HG03575 (cell line): ENCODE measurements at regions not wholly inside any gene's neighbourhood (a gene's known extent, or its start where the extent isn't known, plus 50 kb on each side); places are given as distances from the start of the nearest gene placed in this dataset.
"Not testable (repeated sequence)": the region's sequence is repeated elsewhere in the genome, so short reads cannot be mapped to it uniquely, and the experiment has no call there.

Source experiments
- ATAC-seq: cut with Tn5 transposase; IDR thresholded peaks from one replicate; pipeline ENCODE4 v1.9.1; 2021; ENCODE audit not compliant: unreplicated experiment, insufficient number of reproducible peaks, low FRiP score; ENCODE audit errors: extremely low read depth

GRCh38 chr3:56932866-56933265 lies 127.6 kb upstream of the SPATA12 start:
- no peak for ATAC-seq

DNA sequence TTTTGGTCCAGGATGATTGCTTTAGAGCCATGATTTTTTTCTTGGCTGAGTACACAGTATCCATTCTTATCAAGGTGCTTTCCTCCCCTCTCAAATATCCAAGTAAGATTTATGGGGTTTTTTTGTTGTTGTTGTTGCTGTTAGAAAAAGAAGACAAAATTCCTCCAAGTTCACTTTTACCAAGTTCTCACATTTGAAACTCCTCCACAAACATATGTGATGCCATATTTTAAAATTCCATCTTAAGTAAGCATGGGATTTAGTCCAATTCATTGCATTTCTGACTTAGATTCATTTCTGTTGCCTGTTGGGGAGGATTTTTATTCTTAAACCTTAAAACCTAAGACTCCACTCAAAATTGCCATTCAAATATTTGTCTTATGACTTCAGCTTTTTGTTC lies 128.6 kb upstream of the SPATA12 start:
- ATAC-seq: no peak

- ATAC-seq: no peak
These were observed 129.0 kb upstream of the ARHGEF3 start for GRCh38 chr3:56930706-56931105.

DNA sequence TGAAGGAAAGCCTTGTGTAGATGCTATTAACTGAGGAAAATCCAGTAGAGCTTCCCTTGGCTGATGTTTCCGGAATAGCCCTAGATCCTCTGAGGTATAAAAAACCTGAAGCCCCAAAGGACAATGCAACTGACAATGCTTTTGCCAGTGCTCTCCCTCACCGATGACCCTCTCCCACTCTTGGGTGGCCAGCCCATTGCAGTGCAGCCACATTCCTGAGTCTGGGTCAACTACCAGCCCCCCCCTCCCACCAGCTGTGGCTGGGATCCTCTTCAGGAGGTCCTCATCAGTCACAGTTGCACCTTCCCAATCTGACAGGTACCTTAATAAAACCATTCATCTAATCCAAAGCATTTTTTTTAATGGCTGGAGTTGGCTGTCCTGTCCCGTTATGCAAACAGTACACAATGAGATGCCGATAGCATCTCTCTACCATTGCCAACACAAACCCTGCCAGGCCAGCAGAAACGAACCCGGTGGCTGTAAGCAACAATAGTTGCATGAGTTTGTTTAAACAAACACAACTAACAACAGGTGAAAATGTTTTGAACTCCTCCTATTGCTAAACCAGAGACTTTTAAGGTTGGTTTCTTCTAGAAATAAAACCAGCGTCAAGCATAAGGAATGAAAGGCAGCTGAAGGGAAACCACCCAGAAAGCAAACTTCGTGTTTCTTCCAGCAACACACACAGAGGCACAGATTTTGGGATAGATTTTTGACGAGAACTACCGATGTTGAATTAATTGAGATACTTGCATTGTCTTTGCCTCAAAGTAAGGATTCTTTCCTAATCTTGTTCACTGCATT lies 128.3 kb upstream of the ARHGEF3 start:
- no peak for ATAC-seq

- no peak for ATAC-seq
These were observed 126.8 kb upstream of the ARHGEF3 start for GRCh38 chr3:56928379-56929068.

- no peak for ATAC-seq
These were observed 126.1 kb upstream of the ARHGEF3 start for GRCh38 chr3:56927855-56928254.

- no peak for ATAC-seq
These were observed 125.2 kb upstream of the ARHGEF3 start for GRCh38 chr3:56926947-56927282.

GRCh38 chr3:56926243-56926946 lies 124.6 kb upstream of the ARHGEF3 start:
- no peak for ATAC-seq

DNA sequence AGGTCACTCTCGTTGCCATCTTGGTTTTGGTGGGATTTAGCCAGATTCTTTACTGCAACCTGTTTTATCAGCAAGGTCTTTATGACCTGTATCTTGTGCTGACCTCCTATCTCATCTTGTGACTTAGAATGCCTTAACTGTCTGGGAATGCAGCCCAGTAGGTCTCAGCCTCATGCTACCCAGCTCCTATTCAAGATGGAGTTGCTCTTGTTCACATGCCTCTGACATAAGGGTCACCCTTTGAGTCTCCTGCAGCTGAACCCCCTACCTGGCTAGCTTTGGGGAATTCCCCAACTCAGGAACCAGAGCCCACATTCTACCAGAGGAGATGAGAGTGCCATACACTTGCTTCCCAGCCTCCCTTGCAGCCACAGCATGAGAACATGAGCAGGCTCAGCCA lies 123.0 kb upstream of the ARHGEF3 start:
- not testable (repeated sequence) for ATAC-seq

GRCh38 chr3:56923526-56924224 lies 121.9 kb upstream of the ARHGEF3 start:
- no peak for ATAC-seq

DNA sequence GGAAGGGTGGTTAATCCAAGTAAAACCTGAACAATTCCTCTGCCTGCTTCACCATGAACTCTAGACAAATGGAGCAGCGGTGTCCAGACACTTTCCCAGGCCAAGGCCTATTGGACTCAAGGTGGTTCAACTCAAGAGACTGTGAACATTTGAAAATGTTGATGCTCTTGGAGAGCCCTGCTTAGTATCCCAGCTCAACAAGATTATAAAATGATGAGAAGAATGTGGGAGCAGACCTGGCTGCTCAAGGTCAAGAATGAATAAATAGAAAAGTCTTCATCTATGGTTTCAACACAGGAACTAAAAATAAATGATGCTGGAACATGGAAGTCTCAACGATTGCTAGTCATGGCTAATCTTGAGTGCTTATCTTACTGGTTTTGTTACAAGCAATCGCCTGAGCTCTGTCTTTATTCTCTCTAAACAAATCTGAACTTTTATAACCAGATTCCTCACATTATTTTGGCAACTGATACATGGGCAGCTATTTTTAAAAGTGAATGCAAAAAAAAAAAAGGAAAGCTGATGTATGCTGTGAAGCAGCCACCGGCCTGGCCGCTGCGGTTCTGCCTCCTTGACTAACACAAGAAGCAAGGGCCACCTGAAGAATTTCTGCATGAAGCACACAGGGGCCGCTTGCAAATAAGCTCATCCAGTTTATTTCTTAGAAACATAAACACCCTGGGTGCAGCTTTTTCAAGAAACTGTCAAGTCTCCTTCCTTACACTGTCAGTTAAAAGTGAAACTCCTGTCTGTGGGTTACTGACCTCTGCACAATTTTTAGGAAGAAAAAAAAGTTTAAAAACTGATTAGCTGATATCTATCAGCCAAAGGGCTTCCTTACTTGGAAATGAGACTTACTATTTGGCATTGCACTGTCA lies 120.1 kb upstream of the ARHGEF3 start:
- ATAC-seq: no peak

GRCh38 chr3:56919797-56920195 lies 118.0 kb upstream of the ARHGEF3 start:
- no peak for ATAC-seq

DNA sequence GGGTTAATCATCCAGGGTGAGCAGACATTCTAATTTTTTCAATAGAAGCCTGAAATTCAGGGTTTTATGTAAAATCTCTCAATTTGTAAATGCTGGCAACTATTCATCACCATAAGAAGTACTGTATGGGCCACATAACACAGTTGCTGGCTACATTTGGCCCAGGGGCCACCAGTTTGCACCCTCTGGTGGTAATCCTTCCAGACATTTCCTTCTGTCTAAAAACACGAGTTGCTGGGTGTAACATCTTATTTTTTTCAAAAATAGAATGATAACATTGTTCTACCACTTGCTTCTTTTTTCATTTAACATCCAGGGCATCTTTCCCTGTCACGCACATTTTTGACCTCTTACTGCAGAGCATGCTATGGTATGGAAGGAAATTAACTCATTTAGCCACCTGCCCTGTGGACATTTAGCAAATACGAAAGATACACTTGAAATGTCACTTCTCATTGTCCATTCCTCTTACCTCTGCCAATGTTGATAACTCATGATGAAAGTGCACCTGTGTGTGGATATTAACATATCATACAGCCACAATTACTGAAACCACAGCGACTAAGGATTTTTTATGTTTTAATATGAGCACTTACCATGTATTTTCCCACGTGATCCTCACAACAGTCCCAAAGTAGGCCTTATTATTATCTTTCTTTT lies 117.5 kb upstream of the ARHGEF3 start:
- ATAC-seq: no peak

- peak; percentile 40 for ATAC-seq
These were observed 116.4 kb upstream of the ARHGEF3 start for GRCh38 chr3:56918111-56918568.

- peak; percentile 46 for ATAC-seq
These were observed 115.8 kb upstream of the ARHGEF3 start for GRCh38 chr3:56917361-56918110.

DNA sequence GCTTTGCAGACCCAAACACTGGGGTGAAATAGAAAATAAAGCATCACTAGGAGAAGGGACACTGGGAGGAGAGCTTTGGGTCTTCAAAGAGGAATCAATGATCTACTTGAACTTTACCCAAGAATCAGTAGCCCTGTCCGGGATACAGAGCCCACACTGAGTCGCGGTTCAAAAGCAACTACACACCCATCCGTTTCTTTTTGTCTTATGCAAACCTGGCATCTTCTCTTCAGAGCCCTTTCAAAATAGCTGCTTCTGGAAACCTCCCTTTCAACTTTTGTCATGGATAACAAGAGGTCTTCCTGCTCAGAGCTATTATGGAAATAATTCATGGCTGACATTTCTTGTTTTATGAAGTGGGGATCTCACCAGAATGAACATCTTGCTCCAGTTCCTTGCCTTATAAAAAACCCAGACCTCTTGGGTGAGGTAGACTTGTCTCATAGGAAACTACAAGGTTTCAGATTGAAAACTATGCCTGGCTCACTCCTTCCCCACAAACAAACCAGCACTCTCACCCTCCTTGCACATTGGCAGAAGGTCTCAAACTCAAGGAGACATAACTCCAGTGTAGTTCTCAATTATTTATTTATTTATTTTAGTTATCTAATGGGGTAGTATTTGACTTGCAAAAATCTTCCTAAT lies 115.1 kb upstream of the ARHGEF3 start:
- no peak for ATAC-seq
